ENCODE measurements at regions not wholly inside any gene's neighbourhood (a gene's known extent, or its start where the extent isn't known, plus 50 kb on each side); places are given as distances from the start of the nearest gene placed in this dataset.
"Not testable (repeated sequence)": the region's sequence is repeated elsewhere in the genome, so short reads cannot be mapped to it uniquely, and the experiment has no call there.

- DNase-seq, result no peak
Observed at GRCh38 chr17:65360961-65361552, 200.4 kb downstream of the AXIN2 start.

GRCh38 chr17:65359016-65359415 is 202.4 kb downstream of the AXIN2 start:
- DNase-seq, result no peak

GRCh38 chr17:65356536-65356935 is 204.9 kb downstream of the AXIN2 start:
- DNase-seq, result no peak

- no peak for DNase-seq
Observed at GRCh38 chr17:65355246-65355645, 206.2 kb downstream of the AXIN2 start.

- DNase-seq, result no peak
Observed at GRCh38 chr17:65349916-65350315, 211.5 kb downstream of the AXIN2 start.

GRCh38 chr17:65346166-65346565 is 209.0 kb downstream of the RGS9 start:
- DNase-seq, result no peak

GRCh38 chr17:65345261-65346005 is 208.3 kb downstream of the RGS9 start:
- no peak for DNase-seq

GRCh38 chr17:65340401-65340800 is 203.2 kb downstream of the RGS9 start:
- DNase-seq, result no peak

GRCh38 chr17:65334406-65334805 is 197.2 kb downstream of the RGS9 start:
- DNase-seq, result no peak

- no peak for DNase-seq
Observed at GRCh38 chr17:65332779-65333178, 195.6 kb downstream of the RGS9 start.

- no peak for DNase-seq
Observed at GRCh38 chr17:65332375-65332774, 195.2 kb downstream of the RGS9 start.

GRCh38 chr17:65328567-65328966 is 191.4 kb downstream of the RGS9 start:
- DNase-seq, result no peak

- DNase-seq, result no peak
Observed at GRCh38 chr17:65324611-65325342, 187.6 kb downstream of the RGS9 start.

GRCh38 chr17:65323049-65323448 is 185.9 kb downstream of the RGS9 start:
- no peak for DNase-seq

GRCh38 chr17:65320820-65321219 is 183.7 kb downstream of the RGS9 start:
- no peak for DNase-seq

- no peak for DNase-seq
Observed at GRCh38 chr17:65314212-65314611, 177.0 kb downstream of the RGS9 start.

GRCh38 chr17:65312718-65313377 is 175.7 kb downstream of the RGS9 start:
- no peak for DNase-seq

GRCh38 chr17:65311261-65311660 is 174.1 kb downstream of the RGS9 start:
- DNase-seq, result no peak

- no peak for DNase-seq
Observed at GRCh38 chr17:65307961-65308316, 170.8 kb downstream of the RGS9 start.

- no peak for DNase-seq
Observed at GRCh38 chr17:65307081-65307960, 170.2 kb downstream of the RGS9 start.

GRCh38 chr17:65305778-65306177 is 168.6 kb downstream of the RGS9 start:
- no peak for DNase-seq

GRCh38 chr17:65305116-65305515 is 167.9 kb downstream of the RGS9 start:
- DNase-seq, result no peak

GRCh38 chr17:65301882-65302281 is 164.7 kb downstream of the RGS9 start:
- DNase-seq, result not testable (repeated sequence)
